Keratinocyte (primary cell): ENCODE measurements at regions not wholly inside any gene's neighbourhood (a gene's known extent, or its start where the extent isn't known, plus 50 kb on each side); places are given as distances from the start of the nearest gene placed in this dataset.

Experiments used
- EZH2 ChIP-seq: IDR thresholded peaks from one replicate; pipeline ENCODE4 v1.6.1; 2012; ENCODE audit warnings: inconsistent platforms, mild to moderate bottlenecking, low read length, moderate library complexity
- TF ChIP-seq, protein P1 (sequence below), 3 experiments: IDR thresholded peaks in 1 of 3; conservative IDR thresholded peaks in 1 of 3; optimal IDR thresholded peaks in 1 of 3; 2 replicates in 2 of 3; 3 replicates in 1 of 3; pipeline versions ENCODE3 to v1.5.1; 2011; ENCODE audit warnings: low read length in 3 of 3, mild to moderate bottlenecking in 3 of 3, moderate library complexity in 2 of 3, control low read depth in 1 of 3, inconsistent platforms in 1 of 3; ENCODE audit not compliant: insufficient read depth in 2 of 3; ENCODE audit errors: extremely low read depth in 1 of 3

DNA sequence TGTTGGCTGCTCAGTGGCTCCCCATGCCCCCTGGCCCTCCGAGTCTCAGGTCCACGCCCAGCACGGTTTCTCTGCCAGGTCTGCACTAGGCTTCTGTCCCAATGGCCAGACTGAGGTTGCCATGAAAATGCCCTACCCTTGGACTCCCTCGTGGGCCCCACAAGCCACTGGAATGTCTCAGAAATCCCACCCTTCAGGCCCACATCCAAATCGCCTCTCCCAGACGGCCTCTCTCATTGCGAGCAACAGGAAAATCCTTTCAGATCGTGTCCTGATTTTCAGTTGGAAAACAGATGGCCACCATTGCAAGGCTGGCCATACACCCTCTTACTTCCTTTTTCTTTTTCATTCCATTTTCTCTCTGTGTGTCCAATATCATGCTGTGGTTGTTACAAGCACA, 77.3 kb downstream of the IRF2BPL start:
- TF ChIP-seq, protein P1, sequence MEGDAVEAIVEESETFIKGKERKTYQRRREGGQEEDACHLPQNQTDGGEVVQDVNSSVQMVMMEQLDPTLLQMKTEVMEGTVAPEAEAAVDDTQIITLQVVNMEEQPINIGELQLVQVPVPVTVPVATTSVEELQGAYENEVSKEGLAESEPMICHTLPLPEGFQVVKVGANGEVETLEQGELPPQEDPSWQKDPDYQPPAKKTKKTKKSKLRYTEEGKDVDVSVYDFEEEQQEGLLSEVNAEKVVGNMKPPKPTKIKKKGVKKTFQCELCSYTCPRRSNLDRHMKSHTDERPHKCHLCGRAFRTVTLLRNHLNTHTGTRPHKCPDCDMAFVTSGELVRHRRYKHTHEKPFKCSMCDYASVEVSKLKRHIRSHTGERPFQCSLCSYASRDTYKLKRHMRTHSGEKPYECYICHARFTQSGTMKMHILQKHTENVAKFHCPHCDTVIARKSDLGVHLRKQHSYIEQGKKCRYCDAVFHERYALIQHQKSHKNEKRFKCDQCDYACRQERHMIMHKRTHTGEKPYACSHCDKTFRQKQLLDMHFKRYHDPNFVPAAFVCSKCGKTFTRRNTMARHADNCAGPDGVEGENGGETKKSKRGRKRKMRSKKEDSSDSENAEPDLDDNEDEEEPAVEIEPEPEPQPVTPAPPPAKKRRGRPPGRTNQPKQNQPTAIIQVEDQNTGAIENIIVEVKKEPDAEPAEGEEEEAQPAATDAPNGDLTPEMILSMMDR (optimal IDR thresholded peaks at IDR 0.05 in 1 of 3, IDR thresholded peaks at IDR 0.05 in 1 of 3, conservative IDR thresholded peaks at IDR 0.05 in 1 of 3; ENCODE audit: extremely low read depth in 1 of 3, insufficient read depth in 2 of 3, low read length in 3 of 3), result no peak
- TF ChIP-seq EZH2, result no peak
